ENCODE measurements at regions not wholly inside any gene's neighbourhood (a gene's known extent, or its start where the extent isn't known, plus 50 kb on each side); places are given as distances from the start of the nearest gene placed in this dataset.

- TF ChIP-seq, protein P1, sequence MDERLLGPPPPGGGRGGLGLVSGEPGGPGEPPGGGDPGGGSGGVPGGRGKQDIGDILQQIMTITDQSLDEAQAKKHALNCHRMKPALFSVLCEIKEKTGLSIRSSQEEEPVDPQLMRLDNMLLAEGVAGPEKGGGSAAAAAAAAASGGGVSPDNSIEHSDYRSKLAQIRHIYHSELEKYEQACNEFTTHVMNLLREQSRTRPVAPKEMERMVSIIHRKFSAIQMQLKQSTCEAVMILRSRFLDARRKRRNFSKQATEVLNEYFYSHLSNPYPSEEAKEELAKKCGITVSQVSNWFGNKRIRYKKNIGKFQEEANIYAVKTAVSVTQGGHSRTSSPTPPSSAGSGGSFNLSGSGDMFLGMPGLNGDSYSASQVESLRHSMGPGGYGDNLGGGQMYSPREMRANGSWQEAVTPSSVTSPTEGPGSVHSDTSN (CRISPR knock-in tag; IDR thresholded peaks at IDR 0.05; ENCODE audit: low read depth): no peak
- TF ChIP-seq, protein P1 (tag; conservative IDR thresholded peaks at IDR 0.05; ENCODE audit: low read depth): no peak
- no peak for TF ChIP-seq RFX5 (IDR thresholded peaks at IDR 0.05; ENCODE audit: low read depth, low read length)
- TF ChIP-seq CEBPB (tag; IDR thresholded peaks at IDR 0.05): no peak
- no peak for TF ChIP-seq POLR2AphosphoS5 (IDR thresholded peaks at IDR 0.05; ENCODE audit: control insufficient read depth, insufficient read depth, low read depth, low read length)
- no peak for TF ChIP-seq BACH1 (tag; IDR thresholded peaks at IDR 0.05)
- TF ChIP-seq RAD21 (CRISPR knock-in tag; conservative IDR thresholded peaks at IDR 0.05 in 1 of 2, IDR thresholded peaks at IDR 0.05 in 1 of 2): no peak
- TF ChIP-seq ZKSCAN3 (CRISPR knock-in tag; IDR thresholded peaks at IDR 0.05): no peak
- no peak for TF ChIP-seq ZBED1 (IDR thresholded peaks at IDR 0.05)
- TF ChIP-seq CTCF (IDR thresholded peaks at IDR 0.05 in 2 of 3, conservative IDR thresholded peaks at IDR 0.05 in 1 of 3; ENCODE audit: insufficient read depth in 2 of 3, low read depth in 1 of 3, low read length in 3 of 3): no peak
These were observed 156.5 kb upstream of the FOXA2 start for GRCh38 chr20:22740829-22741228.

Data from K562 (cell line).